ENCODE measurements at regions not wholly inside any gene's neighbourhood (a gene's known extent, or its start where the extent isn't known, plus 50 kb on each side); places are given as distances from the start of the nearest gene placed in this dataset.

- H3K9me3 ChIP-seq: no peaks in the 10 kb centered on the region
- WGBS, 3 donors: 81 to 100% (median 97%) methylated on average over 1 of the region's 1 CpG
- no peak for DNase-seq
- H3K27ac ChIP-seq: no peak overlapping the region
- H3K27me3 ChIP-seq: no peaks in the 10 kb centered on the region
- no peak overlapping the region for H3K4me3 ChIP-seq
- H3K4me1 ChIP-seq (ENCODE audit: insufficient read depth): no peaks in the 10 kb centered on the region
- intact Hi-C loops (cut with DNase I): no loop called here
- TF ChIP-seq EP300 (IDR thresholded peaks at IDR 0.05): no peak
- no peak for TF ChIP-seq CTCF (IDR thresholded peaks at IDR 0.05)
- no peak for TF ChIP-seq POLR2A (IDR thresholded peaks at IDR 0.05)
- no peaks in the 10 kb centered on the region for H3K36me3 ChIP-seq
These were observed 547.5 kb upstream of the NRXN1 start for GRCh38 chr2:51579412-51579811.

DNA sequence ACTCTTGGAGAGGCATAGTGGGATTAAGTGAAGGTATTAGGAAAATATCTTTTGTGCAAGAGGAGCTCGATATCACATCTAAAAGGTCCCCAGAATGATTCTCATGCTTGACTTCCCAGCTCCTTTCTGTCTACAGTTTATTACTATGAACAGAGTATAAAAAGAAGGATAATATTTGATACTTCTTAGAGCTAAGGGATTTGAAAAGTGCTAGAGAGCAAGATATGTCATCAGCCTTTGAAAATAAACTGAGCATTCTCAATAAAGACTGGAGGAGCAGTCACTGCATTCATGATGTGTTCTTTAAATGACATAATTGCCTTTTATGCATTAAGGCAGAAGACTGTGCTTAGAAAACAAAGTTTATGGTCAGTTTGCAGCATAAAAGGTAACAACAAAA, 543.2 kb upstream of the NRXN1 start:
- Histone ChIP-seq H3K27ac (no peak overlapping the region), H3K9me3 (no peaks in the 10 kb centered on the region), H3K4me1 (ENCODE audit: insufficient read depth) (no peaks in the 10 kb centered on the region), H3K36me3 (no peaks in the 10 kb centered on the region), H3K4me3 (no peak overlapping the region), H3K27me3 (no peaks in the 10 kb centered on the region)
- 80 to 95% (median 84%) methylated on average over 1 of the region's 1 CpG for WGBS, 3 donors
- DNase-seq: no peak
- intact Hi-C loops (cut with DNase I): no loop called here
- TF ChIP-seq EP300 (IDR thresholded peaks at IDR 0.05): no peak
- TF ChIP-seq CTCF (IDR thresholded peaks at IDR 0.05): no peak
- no peak for TF ChIP-seq POLR2A (IDR thresholded peaks at IDR 0.05)

- no peaks in the 10 kb centered on the region for H3K36me3 ChIP-seq
- H3K4me1 ChIP-seq (ENCODE audit: insufficient read depth): no peaks in the 10 kb centered on the region
- no peaks in the 10 kb centered on the region for H3K9me3 ChIP-seq
- no peaks in the 10 kb centered on the region for H3K27me3 ChIP-seq
- H3K27ac ChIP-seq: no peak overlapping the region
- TF ChIP-seq POLR2A (IDR thresholded peaks at IDR 0.05): no peak
- TF ChIP-seq CTCF (IDR thresholded peaks at IDR 0.05): no peak
- TF ChIP-seq EP300 (IDR thresholded peaks at IDR 0.05): no peak
- intact Hi-C loops (cut with DNase I): no loop called here
- no peak for DNase-seq
- H3K4me3 ChIP-seq: no peak overlapping the region
These were observed 527.1 kb upstream of the NRXN1 start for GRCh38 chr2:51559026-51559425.

DNA sequence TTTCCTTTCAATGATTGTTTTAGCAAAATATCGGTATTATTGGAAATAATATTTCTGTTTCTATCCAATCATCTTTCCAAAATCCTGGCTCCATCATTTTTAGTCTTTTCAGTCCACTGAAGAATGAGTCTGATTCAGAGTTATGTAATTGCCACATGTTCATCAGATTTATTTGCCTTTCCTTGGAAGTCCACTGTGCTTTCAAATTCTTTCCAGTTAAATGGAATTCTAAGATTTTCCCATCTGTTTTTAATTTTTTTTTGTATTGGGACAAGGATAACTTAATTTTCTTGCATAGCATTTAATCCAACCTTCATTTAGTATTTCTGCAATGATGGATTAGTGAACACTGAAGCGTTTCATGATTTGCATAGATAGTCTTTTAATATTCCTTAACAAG, 521.5 kb upstream of the NRXN1 start:
- no peak overlapping the region for H3K4me3 ChIP-seq
- TF ChIP-seq EP300 (IDR thresholded peaks at IDR 0.05) (no peak), CTCF (IDR thresholded peaks at IDR 0.05) (no peak), POLR2A (IDR thresholded peaks at IDR 0.05) (no peak)
- intact Hi-C loops (cut with DNase I): no loop called here
- DNase-seq: no peak
- H3K4me1 ChIP-seq (ENCODE audit: insufficient read depth): no peaks in the 10 kb centered on the region
- 86 to 89% (median 88%) methylated on average over 2 of the region's 2 CpGs for WGBS, 3 donors
- H3K36me3 ChIP-seq: no peaks in the 10 kb centered on the region
- H3K9me3 ChIP-seq: no peaks in the 10 kb centered on the region
- no peak overlapping the region for H3K27ac ChIP-seq
- H3K27me3 ChIP-seq: no peaks in the 10 kb centered on the region

- intact Hi-C loops (cut with DNase I): no loop called here
- Histone ChIP-seq H3K4me3 (no peak overlapping the region), H3K27ac (no peak overlapping the region), H3K9me3 (no peaks in the 10 kb centered on the region), H3K36me3 (no peaks in the 10 kb centered on the region), H3K4me1 (ENCODE audit: insufficient read depth) (no peaks in the 10 kb centered on the region), H3K27me3 (no peaks in the 10 kb centered on the region)
- 63 to 80% (median 75%) methylated on average over 2 of the region's 2 CpGs for WGBS, 3 donors
- TF ChIP-seq CTCF (IDR thresholded peaks at IDR 0.05) (no peak), EP300 (IDR thresholded peaks at IDR 0.05) (no peak), POLR2A (IDR thresholded peaks at IDR 0.05) (no peak)
- no peak for DNase-seq
These were observed 503.8 kb upstream of the NRXN1 start for GRCh38 chr2:51535763-51536162.
